Medulla oblongata (tissue), 1 donor: ENCODE measurements at regions not wholly inside any gene's neighbourhood (a gene's known extent, or its start where the extent isn't known, plus 50 kb on each side); places are given as distances from the start of the nearest gene placed in this dataset.
"Not testable (repeated sequence)": the region's sequence is repeated elsewhere in the genome, so short reads cannot be mapped to it uniquely, and the experiment has no call there.

Experiments
- DNase-seq: peaks from one replicate; pipeline ENCODE4 v3.0.0-alpha.2; 2015; ENCODE audit errors: extremely low spot score

DNA sequence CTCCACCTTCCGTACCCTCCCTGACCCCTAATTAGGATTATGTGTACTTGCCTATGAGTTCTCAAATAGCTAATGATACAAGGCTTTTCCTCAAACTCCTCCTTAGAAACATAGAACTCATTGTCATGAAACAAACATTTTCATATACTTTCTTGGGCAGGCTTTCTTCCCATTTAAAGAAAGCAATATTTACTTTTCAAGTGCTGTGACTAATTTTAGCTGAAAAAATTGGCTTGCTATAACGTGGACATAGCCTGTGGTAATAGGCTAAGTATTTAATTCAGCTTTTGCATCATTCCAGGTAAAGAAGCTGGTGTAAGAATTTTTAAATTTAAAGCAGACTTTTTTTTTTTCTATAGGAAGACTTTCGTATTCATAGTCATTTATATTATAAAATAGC, 208.7 kb downstream of the SOX2 start:
- no peak for DNase-seq

DNA sequence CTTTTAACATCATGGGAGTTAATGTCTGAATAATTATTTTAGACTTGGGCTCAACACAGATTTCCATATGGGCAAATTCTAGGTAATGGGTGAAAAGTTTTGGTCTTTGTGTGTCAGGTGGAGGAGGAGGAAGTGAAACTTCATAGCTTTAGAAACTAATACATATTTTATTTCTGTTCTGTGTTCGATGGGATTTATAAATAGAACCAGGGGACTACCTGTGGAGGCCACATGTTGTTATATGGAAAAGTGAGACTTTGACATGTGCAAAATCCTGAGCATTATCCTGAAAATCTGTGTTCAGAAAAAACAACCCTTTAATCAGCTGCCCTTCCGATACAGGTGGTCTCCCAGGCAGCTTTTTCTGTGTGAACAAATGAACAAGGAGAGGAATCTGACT, 209.5 kb downstream of the SOX2 start:
- no peak for DNase-seq

DNA sequence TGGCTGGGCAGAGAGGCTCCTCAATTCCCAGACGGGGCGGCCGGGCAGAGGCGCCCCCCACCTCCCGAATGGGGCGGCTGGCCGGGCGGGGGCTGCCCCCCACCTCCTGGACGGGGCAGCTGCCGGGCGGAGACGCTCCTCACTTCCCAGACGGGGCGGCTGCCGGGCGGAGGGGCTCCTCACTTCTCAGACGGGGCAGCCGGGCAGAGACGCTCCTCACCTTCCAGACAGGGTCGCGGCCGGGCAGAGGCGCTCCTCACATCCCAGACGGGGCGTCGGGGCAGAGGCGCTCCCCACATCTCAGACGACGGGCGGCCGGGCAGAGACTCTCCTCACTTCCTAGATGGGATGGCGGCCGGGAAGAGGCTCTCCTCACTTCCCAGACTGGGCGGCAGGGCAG, 214.1 kb downstream of the SOX2 start:
- DNase-seq = not testable (repeated sequence)

DNA sequence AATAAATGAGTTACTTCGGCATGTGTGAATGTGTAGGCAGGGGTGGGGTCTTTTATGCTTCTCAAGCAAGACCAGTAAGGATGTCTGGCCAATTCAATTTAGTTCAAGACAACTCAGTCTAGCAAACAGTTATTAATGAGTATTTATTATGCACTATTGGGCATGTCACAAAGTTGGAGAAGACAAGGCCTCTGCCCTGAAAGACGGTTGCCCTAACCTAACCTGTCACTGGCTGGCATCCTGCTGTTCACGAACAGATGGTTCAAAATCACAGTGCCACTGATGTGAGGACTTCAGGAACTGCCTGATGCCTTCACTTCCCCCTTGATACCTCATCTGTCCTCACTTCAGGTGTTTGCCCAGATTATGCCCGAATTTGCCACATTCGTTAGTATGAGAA, 217.8 kb downstream of the SOX2 start:
- no peak for DNase-seq

DNA sequence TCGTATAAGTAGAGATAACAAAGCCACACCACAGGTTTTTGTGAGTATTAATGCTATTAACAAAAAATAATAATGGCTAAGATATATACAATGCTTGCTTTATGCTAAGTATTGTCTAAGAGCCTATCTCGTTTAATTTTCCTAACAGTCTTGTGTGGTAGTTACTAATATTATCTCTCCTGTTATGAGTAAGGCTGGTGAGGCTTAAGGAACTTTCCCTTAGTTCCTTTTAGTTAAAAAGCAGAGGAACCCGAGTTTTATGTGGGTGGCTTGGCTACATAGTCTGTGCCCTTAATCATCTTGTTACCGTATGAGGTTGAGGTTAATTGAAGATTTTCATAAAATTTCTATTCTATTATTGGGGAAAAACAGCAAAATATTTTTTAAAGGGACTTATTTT, 218.4 kb downstream of the SOX2 start:
- DNase-seq = no peak

DNA sequence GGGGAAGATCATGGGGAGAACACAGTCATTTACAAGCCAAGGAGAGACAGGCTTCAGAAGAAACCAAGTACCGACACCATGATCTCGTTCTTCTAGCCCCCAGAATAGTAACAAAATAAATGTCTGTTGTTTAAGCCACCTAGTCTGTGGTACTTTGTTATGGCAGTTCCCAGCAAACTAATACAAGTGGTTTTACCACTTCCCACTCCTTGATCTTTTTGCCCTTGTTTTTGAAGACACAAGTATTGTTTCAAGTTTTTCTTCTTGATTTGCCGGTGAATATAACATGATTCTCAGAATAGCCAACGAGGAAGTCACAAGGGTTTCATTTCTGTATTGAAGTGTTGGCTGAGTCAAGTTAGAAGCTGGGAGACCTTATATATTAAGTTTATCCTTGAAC, 220.3 kb downstream of the SOX2 start:
- no peak for DNase-seq

DNA sequence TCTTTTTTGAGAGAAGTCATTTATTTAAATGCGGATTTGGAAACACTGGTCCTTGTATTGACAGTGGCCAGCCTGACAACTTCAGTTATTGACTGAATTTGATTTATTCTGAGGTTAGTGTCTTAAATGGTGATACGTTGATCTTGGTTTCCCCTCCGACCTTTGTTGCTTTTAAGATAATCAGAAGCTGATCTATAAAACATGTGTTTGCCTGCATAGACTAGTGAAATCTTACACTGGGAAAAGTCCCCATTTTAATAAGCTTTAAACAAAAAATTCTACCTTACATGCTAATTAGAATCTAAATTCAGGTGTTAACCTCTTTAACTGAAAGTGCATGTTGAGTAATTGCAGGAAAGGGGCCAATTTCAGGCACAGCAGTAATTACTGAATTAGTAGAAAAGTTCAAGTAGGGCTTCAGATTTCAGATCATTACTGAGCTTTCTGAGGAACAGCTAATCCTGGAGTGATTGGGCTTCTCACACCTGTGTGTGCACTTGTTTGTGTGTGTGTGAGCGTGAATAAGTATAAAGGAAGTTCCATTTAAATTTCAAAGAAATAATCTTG, 221.4 kb downstream of the SOX2 start:
- no peak for DNase-seq

DNA sequence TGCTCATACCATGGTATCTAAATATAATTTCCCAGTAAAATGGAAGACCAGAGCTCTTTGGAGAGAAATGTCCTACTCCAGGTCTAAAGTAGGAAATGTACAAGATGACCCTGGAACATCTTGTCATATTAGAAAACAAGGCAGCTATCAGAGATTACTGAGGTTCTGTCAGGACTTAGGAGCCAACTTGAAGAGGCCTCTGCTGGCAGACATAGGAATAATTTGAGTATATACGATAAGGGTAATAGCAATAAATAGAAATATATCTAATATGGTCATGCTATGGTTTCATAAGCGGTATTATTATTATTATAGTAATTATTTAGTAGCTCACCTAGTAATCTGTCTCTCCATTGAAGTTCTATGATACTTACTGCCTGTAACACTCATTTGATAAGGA, 224.2 kb downstream of the SOX2 start:
- no peak for DNase-seq

DNA sequence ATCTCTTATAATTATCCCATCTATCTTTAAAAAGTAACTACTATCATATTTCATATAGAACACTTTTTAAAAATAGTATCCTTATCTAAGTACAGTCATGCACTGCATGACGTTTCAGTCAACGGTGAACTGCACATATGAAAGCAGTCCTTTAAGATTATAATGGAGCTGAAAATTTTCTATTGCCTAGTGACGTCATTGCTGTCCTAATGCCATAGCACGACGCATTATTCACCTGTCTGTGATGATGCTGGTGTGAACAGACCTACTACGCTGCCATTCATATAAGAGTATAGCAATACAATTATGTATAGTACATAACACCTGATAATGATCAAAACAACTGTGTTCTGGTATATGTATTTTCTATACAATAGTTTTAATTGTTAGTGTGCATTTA, 225.0 kb downstream of the SOX2 start:
- no peak for DNase-seq

DNA sequence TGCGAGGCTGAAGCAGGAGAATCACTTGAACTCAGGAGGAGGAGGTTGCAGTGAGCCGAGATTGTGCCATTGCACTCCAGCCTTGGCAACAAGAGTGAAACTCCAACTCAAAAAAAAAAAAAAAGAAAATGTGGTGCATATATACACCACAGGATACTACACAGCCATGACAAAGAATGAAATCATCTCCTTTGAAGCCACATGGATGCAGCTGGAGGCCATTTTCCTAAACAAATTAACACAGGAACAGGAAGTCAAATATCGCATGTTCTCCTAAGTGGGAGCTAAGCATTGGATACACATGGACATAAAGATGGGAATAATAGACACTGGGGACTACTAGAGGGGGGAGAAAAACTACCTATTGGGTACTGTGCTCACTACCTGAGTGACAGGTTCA, 226.9 kb downstream of the SOX2 start:
- DNase-seq = not testable (repeated sequence)

DNA sequence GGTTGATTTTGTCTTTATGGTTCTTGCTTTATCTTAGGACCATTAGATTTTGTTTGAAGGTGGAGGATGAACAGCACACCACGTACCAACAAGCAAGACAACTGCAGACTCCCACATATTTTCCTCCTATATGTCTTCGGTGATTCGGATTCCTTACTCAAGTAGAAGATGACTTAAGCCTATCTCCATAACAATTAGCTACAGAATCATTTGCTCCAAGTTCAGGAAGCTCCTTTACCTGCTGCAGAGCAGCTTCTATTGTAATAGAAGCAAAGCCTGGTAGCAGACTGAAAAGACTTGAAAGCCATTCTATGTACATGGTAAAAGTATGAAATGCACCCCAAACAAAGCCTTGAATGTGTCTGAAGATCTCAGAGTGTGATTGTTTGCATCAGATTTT, 229.0 kb downstream of the SOX2 start:
- DNase-seq = no peak

DNA sequence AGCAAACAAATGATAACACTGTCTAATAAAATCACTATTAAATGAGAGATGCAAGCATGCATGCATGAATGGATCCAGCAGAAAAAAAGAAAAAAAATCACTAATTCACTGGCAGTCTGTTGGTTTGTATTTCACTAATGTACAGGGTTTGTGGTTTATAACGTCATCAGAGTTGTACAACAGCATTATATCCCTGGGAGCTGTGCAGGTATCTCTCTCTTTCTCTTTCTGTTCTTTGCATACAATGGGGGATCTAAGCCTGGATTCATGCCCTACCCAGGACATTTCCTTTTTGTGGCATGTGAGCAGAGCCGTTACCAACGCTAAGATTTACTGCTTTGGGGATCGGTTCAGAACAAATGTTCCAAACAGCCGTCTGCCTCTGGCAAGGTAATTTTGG, 229.5 kb downstream of the SOX2 start:
- no peak for DNase-seq

DNA sequence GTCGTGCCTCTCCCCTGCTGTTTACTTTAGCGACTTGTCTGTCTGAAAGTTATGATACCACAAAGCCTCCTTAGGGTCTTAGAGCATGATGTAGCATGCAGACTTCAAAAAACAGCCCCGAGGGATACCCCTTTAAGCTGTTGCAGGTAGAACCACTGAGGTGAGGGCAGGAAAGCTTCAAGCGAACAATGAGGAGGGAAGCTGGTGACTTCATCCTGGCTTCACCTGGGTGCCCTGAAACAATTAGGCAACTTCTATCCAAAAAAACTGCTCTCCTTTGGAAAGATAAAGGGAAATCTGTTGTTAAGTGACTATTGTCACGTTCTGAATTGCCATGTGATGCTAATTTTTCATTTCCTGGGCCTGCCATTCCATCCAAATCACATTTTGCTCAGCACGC, 231.6 kb downstream of the SOX2 start:
- no peak for DNase-seq

DNA sequence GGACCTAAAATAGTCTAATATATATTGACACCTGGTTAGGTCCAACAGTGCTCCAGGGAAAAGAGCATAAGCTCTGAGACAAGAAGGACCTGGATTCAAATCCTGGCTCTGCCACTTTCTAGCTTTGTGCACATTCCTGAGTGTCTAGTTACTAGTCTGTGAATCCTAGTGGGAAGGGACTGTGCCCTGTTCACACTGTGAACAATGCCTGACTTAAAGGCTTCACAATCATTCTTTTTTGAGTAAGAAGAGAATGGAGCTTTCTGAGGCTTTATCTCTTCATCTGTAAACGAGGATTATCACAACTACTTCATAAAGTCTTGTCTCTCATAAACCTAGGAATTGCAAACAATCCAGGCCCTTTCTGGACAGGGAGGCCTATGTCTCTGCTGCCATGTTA, 235.9 kb downstream of the SOX2 start:
- DNase-seq = no peak

DNA sequence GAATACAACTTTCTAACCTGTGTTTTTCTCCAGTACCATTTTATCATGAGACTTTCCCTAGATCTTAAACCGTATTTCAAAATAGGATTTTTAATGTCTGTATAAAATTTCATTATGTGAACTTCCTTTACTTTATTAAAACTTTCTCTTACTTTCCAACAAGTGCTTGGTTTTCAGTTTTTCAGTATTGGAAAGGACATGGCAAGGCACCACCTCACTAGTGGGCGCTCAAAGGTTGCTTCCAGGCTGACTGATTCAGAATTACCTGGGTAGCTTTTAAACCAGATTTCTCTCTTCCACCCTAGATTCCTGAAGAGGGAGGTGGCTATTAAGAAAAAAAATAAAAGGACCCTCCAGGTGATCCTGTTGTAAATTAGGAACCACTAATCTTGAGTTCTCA, 236.6 kb downstream of the SOX2 start:
- DNase-seq = no peak

DNA sequence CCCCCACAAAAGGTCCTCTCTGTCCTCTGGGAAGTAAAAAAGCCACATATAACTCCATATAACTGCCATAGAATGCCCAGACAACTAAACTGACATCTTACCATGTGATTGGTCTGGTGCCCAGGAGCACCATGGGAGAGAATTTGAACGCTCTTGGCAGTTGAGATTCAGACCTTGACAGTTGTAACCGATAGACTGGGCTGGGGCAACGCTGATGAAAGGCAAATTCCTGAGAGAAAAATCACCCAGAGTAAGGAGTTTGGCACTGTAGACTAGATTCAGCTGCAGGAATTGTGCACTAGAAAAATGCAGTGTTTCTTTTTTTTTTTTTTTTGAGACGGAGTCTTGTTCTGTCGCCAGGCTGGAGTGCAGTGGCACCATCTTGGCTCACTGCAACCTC, 240.5 kb downstream of the SOX2 start:
- DNase-seq = no peak

DNA sequence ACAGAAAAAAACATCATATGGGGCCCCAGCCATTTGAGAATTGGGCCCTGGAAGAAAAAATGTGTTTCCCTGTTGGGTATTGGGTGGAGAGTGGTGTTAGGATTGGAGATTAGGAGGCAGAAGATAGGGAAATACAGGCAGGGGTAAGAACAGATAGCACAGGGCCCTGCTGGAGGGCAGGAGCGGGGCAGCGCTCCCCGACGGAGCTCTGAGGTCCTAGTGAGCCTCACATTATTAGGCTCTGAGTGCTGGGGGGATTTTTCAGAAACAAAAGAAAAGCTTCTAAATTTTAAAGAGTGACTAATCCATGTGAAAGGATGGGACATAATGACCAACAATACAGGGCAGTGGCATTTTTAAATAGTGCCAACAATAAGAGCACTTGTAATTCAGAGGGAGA, 241.2 kb downstream of the SOX2 start:
- DNase-seq = no peak

DNA sequence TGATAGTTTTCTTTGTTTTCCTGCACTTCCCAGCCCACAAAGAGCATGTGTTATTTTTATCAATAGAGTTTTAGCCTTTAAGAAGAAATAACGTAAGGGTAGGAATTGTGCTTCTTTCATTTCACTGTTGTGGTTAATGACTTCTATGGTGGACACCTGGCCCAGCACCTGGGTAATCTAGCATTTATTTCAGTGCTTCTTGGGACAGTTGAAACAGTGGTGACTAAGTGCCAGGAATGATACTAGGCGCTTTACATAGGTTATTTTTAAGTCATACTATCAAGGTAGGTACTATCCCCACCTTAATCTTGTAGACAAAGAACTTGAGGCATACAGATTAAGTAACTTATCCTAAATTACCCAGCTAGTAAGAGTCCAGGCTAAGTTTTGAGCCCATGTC, 243.8 kb downstream of the SOX2 start:
- no peak for DNase-seq

DNA sequence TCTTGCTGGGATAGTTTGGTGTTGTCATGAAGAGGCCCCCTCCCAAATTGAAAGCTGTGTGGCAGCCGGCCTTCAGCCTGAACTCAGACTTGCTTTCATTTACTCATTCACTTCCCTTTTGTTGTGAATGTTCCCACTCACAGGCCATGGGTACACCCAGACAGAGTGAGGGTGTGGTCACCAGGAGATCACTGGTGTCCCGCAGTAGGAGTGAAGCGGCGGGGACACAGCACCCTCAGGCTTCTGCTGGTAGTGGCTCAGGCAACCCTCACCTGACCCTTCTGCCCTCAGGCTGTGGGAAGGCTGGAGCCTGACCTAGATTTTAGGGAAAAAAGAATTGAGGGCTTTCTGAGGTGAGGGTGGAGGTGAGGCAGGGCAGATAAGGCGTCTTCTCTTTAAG, 244.4 kb downstream of the SOX2 start:
- DNase-seq = no peak

DNA sequence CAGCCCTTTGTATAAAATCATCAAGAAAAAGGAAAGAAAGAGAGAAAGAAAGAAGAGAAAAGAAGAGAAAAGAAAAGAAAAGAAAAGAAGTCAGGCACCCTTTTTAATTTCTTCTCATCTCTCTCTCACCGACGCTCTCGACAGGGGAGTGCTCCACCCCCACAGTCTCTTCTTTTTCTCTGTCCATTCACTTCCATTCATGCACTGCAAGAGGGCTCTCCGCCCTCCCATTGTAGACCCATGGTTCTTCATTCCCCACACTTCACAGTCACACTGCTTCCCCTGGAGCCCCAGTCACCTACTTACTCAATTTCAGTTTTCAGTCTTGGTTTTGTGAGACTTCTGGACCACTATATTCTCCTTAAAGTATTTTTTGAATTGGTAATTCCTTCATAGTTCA, 254.7 kb downstream of the SOX2 start:
- peak; percentile 25 for DNase-seq

DNA sequence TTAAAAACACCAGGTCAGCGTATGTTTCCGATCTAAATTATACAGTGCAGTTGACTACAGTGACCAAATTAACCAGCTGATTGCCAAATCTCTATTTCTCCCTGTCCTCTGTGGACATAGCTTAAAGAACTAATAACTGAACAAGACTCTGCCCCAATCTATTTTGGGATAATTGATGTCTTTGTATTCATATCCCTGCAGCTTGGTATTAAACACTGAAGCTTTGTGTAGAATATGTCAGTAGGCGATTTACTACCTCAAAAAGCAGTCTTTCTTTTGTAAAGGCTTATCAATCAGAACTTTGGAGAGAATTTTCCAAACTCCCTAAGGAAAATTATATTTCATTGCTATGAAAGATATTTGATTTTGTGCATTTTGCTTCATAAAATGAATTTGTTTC, 258.2 kb downstream of the SOX2 start:
- DNase-seq = peak; percentile 23

DNA sequence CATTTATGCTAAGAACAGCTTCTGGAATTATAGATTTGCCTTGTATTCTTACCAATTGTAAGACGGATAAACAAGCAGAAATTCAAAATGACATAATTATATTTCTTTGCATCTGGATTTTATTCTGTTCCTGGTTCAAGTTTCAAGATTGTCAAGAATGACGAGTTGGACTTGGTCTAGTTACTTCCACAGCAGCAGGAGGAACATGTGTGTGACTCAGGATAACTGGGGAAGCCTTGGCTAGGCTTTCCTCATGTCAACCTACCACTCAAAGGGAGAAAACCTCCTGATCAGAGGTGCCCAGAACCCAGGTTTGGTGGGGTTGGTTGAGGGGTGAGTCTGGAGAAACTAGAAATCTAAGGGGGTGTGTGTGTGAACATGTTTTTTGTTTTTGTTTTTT, 259.7 kb downstream of the SOX2 start:
- DNase-seq = no peak

DNA sequence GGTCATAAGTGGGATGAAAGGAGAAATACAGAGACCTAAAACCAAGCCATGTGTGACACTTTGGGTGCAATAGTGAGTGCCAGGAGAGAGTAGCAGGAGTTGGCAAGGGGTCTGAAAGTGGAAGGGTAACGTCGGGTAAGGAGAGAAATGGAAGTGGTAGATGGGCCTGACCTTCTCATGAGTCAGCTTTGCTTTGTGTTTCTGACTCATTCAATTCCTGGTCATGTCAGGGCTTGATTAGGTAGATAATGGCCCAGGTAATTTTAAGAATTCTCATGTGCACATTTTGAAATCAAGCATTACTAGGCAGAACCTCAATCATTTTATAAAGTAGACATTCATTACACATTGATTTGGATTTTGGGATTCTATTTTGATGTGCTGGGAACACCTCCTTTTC, 262.5 kb downstream of the SOX2 start:
- no peak for DNase-seq

DNA sequence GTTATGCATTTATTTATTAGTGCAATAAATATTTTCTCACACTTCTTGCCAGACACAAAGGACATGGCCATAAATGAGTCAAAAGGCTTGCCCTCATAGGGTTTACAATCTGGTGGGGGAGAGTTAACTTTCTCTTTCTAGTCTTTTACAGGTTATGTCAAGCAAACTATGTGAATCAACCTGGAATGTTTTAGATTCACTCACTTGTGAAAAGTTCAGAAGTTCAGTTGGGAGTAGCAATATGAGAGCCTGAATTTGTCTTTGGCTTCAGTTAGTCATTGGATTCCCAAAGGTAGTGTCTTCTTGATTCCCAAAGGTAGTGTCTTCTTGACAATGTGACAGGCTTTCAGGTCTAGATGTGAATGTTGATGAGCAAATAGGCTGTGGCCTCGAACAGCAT, 264.8 kb downstream of the SOX2 start:
- DNase-seq = no peak

DNA sequence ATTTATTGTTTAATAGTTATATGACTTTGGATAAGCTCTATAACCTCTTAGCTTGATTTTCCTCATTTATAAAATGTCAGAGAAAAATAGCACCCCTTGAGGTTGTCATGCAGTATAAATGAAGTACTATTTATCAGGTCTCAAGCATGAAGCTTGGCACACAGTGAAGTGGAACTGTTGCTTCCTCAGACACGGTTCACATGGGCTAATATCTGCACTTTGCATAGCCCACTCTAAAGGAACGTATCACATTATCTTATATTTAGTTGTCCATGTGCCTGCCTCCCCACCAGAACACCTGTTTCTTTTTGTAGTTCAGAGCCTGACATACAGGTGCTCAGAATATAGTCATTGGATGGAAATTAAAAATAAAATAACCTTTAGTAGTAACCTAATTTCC, 273.7 kb downstream of the SOX2 start:
- DNase-seq = no peak
